Liver (tissue), 8 donors: ENCODE measurements at regions not wholly inside any gene's neighbourhood (a gene's known extent, or its start where the extent isn't known, plus 50 kb on each side); places are given as distances from the start of the nearest gene placed in this dataset.

Experiments used
- DNase-seq: peaks from one replicate; pipeline ENCODE4 v3.0.0-alpha.2; 2017; ENCODE audit warnings: low spot score
- H3K27ac ChIP-seq, 2 donors: one replicate each; pipeline ENCODE4 v1.7.0; 2013; ENCODE audit warnings: inconsistent platforms in 2 of 2, low read length in 2 of 2, control low read depth in 1 of 2, low read depth in 1 of 2, mild to moderate bottlenecking in 1 of 2
- H3K27me3 ChIP-seq, 4 donors: one replicate each; pipeline versions ENCODE4 v1.6.1 to v1.7.0; 2013; ENCODE audit warnings: low read length in 3 of 4, inconsistent platforms in 1 of 4, mild to moderate bottlenecking in 1 of 4, moderate library complexity in 1 of 4; ENCODE audit not compliant: control insufficient read depth in 4 of 4, insufficient read depth in 4 of 4
- H3K36me3 ChIP-seq, 4 donors: one replicate each; pipeline versions ENCODE4 v1.6.1 to v1.7.0; 2013; ENCODE audit warnings: low read length in 3 of 4, mild to moderate bottlenecking in 3 of 4, low read depth in 1 of 4, moderate library complexity in 1 of 4; ENCODE audit not compliant: control insufficient read depth in 4 of 4, insufficient read depth in 3 of 4
- H3K4me1 ChIP-seq, 4 donors: one replicate each; pipeline versions ENCODE4 v1.6.1 to v1.7.0; 2013; ENCODE audit warnings: low read length in 3 of 4, mild to moderate bottlenecking in 3 of 4, moderate library complexity in 1 of 4; ENCODE audit not compliant: control insufficient read depth in 4 of 4, insufficient read depth in 4 of 4
- H3K4me3 ChIP-seq, 3 donors: one replicate each; pipeline versions ENCODE4 v1.6.1 to v1.7.0; 2013; ENCODE audit warnings: low read length in 3 of 3, control low read depth in 1 of 3, low read depth in 1 of 3, mild to moderate bottlenecking in 1 of 3
- H3K9ac ChIP-seq, 2 donors: one replicate each; pipeline ENCODE4 v1.7.0; 2013; ENCODE audit warnings: low read length in 2 of 2, mild to moderate bottlenecking in 2 of 2, moderate library complexity in 2 of 2, control low read depth in 1 of 2, low read depth in 1 of 2
- H3K9me3 ChIP-seq, 4 donors: one replicate each; pipeline versions ENCODE4 v1.6.1 to v1.7.0; 2013; ENCODE audit warnings: low read length in 3 of 4; ENCODE audit not compliant: control insufficient read depth in 4 of 4
- EGR1 ChIP-seq, 2 donors: IDR thresholded peaks; 2 replicates each; pipeline ENCODE4 v1.6.1; 2016 to 2018; ENCODE audit warnings: antibody characterized with exemption in 2 of 2, low read depth in 2 of 2
- FOXA1 ChIP-seq: IDR thresholded peaks from 2 replicates; pipeline ENCODE4 v1.6.1; 2016; ENCODE audit warnings: antibody characterized with exemption
- FOXA2 ChIP-seq: IDR thresholded peaks from 2 replicates; pipeline ENCODE4 v1.6.1; 2016; ENCODE audit warnings: antibody characterized with exemption
- GABPA ChIP-seq, 2 donors: IDR thresholded peaks in 1 of 2; conservative IDR thresholded peaks in 1 of 2; 2 replicates each; pipeline ENCODE4 v1.6.1; 2016; ENCODE audit warnings: antibody characterized with exemption in 2 of 2, mild to moderate bottlenecking in 1 of 2, moderate library complexity in 1 of 2
- HNF4A ChIP-seq, 2 donors: conservative IDR thresholded peaks; 2 replicates each; pipeline ENCODE4 v1.6.1; 2016; ENCODE audit warnings: antibody characterized with exemption in 2 of 2, mild to moderate bottlenecking in 2 of 2
- HNF4G ChIP-seq: IDR thresholded peaks from 2 replicates; pipeline ENCODE4 v1.6.1; 2016; ENCODE audit warnings: antibody characterized with exemption
- JUND ChIP-seq, 2 donors: IDR thresholded peaks; 2 replicates each; pipeline ENCODE4 v1.6.1; 2016; ENCODE audit warnings: antibody characterized with exemption in 2 of 2
- NR2F2 ChIP-seq: IDR thresholded peaks from 2 replicates; pipeline ENCODE4 v1.6.1; 2016; ENCODE audit warnings: antibody characterized with exemption
- RAD21 ChIP-seq, 2 donors: IDR thresholded peaks; 2 replicates each; pipeline ENCODE4 v1.6.1; 2016; ENCODE audit warnings: antibody characterized with exemption in 2 of 2, mild to moderate bottlenecking in 2 of 2
- RXRA ChIP-seq, 2 donors: IDR thresholded peaks; 2 replicates each; pipeline ENCODE4 v1.6.1; 2017 to 2018; ENCODE audit warnings: antibody characterized with exemption in 2 of 2, mild to moderate bottlenecking in 1 of 2
- SP1 ChIP-seq: IDR thresholded peaks from 2 replicates; pipeline ENCODE4 v1.6.1; 2018; ENCODE audit warnings: antibody characterized with exemption, mild to moderate bottlenecking
- TAF1 ChIP-seq: conservative IDR thresholded peaks from 2 replicates; pipeline ENCODE4 v1.6.1; 2016; ENCODE audit warnings: antibody characterized with exemption, mild to moderate bottlenecking
- YY1 ChIP-seq: IDR thresholded peaks from 2 replicates; pipeline ENCODE4 v1.6.1; 2016; ENCODE audit warnings: antibody characterized with exemption, mild to moderate bottlenecking
- WGBS: extraction: QIAGEN DNeasy Blood & Tissue Kit; methylation state at CpG from one replicate; pipeline ENCODE4 v1.1.7; 2013; 5-methylcytosine and 5-hydroxymethylcytosine counted together
- TF ChIP-seq, protein P1 (sequence below): IDR thresholded peaks from 2 replicates; pipeline ENCODE4 v1.6.1; 2016; ENCODE audit warnings: antibody characterized with exemption
- TF ChIP-seq, protein P2 (sequence below): fragments of 150-350 bp; IDR thresholded peaks from 2 replicates; pipeline ENCODE4 v1.5.1; 2017; ENCODE audit warnings: improper control_type of control experiment, low read depth, low read length; ENCODE audit not compliant: missing input control
- TF ChIP-seq, protein P3 (sequence below): IDR thresholded peaks from 2 replicates; pipeline ENCODE4 v1.6.1; 2016; ENCODE audit warnings: antibody characterized with exemption, mild to moderate bottlenecking
- TF ChIP-seq, protein P4 (sequence below): IDR thresholded peaks from 2 replicates; pipeline ENCODE4 v1.6.1; 2016; ENCODE audit warnings: antibody characterized with exemption
- TF ChIP-seq, protein P5 (sequence below): IDR thresholded peaks from 2 replicates; pipeline ENCODE4 v1.6.1; 2016; ENCODE audit warnings: antibody characterized with exemption
- donor health status: healthy.
- donor health status: healthy.
- donor health status: healthy.
- donor health status: healthy.
- donor health status: healthy.

DNA sequence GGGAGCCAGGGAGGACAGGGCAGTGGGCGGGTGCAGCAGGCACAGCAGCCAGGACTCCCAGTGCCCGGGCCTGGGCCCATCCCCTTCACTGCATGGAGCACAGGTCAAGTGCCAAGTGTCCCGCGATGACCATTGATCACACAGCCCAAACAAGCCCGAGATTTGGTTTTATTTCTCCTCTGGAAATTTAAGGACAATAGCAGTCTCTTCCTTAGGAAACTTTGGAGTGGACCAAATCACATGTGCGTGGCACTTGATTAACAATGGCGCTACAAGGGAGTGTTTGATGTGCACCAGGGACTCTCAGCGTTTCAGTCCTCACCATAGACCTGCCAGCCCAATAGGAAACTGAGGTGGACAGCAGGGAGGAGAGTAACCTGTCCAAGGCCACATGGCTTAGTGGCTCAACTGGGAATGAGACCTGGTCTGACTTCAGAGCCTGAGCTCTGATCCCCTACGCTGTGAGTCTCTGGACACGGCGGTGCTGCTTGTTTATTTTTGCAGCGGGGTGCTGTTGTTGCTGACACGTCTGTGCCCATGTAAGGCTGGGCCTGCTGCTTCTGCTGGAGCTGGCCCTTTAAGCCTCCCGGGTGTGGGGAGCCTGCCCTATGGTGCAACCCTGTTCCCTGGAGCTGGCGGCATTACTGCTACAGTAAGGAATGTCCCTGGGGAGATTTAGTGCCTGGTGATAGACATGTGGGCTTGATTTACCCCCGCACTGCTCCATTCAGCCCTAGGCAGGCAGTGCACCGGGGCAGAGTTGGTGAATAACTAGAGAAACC is 194.2 kb downstream of the INHBB start:
- Histone ChIP-seq H3K36me3 (no peaks in the 10 kb centered on the region), H3K27me3 (no peaks in the 10 kb centered on the region), H3K4me1 (peaks cover 18 to 42% (median 29%) of the 10 kb centered on the region in 4 donors), H3K27ac (peak overlapping the region; percentile 0 to 75), H3K9me3 (no peaks in the 10 kb centered on the region), H3K4me3 (no peak overlapping the region), H3K9ac (no peak overlapping the region)
- DNase-seq: no peak
- 52% methylated on average over 17 of the region's 17 CpGs for WGBS
- TF ChIP-seq, protein P1, sequence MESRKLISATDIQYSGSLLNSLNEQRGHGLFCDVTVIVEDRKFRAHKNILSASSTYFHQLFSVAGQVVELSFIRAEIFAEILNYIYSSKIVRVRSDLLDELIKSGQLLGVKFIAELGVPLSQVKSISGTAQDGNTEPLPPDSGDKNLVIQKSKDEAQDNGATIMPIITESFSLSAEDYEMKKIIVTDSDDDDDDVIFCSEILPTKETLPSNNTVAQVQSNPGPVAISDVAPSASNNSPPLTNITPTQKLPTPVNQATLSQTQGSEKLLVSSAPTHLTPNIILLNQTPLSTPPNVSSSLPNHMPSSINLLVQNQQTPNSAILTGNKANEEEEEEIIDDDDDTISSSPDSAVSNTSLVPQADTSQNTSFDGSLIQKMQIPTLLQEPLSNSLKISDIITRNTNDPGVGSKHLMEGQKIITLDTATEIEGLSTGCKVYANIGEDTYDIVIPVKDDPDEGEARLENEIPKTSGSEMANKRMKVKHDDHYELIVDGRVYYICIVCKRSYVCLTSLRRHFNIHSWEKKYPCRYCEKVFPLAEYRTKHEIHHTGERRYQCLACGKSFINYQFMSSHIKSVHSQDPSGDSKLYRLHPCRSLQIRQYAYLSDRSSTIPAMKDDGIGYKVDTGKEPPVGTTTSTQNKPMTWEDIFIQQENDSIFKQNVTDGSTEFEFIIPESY: no peak
- TF ChIP-seq, protein P2, sequence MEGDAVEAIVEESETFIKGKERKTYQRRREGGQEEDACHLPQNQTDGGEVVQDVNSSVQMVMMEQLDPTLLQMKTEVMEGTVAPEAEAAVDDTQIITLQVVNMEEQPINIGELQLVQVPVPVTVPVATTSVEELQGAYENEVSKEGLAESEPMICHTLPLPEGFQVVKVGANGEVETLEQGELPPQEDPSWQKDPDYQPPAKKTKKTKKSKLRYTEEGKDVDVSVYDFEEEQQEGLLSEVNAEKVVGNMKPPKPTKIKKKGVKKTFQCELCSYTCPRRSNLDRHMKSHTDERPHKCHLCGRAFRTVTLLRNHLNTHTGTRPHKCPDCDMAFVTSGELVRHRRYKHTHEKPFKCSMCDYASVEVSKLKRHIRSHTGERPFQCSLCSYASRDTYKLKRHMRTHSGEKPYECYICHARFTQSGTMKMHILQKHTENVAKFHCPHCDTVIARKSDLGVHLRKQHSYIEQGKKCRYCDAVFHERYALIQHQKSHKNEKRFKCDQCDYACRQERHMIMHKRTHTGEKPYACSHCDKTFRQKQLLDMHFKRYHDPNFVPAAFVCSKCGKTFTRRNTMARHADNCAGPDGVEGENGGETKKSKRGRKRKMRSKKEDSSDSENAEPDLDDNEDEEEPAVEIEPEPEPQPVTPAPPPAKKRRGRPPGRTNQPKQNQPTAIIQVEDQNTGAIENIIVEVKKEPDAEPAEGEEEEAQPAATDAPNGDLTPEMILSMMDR: no peak
- TF ChIP-seq SP1 (peak; percentile 73), GABPA (IDR thresholded peaks at IDR 0.05 in 1 of 2, conservative IDR thresholded peaks at IDR 0.05 in 1 of 2) (no peak), HNF4A (conservative IDR thresholded peaks at IDR 0.05) (peak; percentile 66 to 80), FOXA2 (peak; percentile 35), RXRA (IDR thresholded peaks at IDR 0.05) (peak in 1 of 2 donors; percentile 80), EGR1 (IDR thresholded peaks at IDR 0.05; ENCODE audit: low read depth in 2 of 2) (no peak), RAD21 (IDR thresholded peaks at IDR 0.05) (peak in 1 of 2 donors; percentile 29), YY1 (peak; percentile 45), FOXA1 (no peak), TAF1 (no peak), NR2F2 (no peak), JUND (IDR thresholded peaks at IDR 0.05) (peak; percentile 69 to 79), HNF4G (no peak)
- TF ChIP-seq, protein P3, sequence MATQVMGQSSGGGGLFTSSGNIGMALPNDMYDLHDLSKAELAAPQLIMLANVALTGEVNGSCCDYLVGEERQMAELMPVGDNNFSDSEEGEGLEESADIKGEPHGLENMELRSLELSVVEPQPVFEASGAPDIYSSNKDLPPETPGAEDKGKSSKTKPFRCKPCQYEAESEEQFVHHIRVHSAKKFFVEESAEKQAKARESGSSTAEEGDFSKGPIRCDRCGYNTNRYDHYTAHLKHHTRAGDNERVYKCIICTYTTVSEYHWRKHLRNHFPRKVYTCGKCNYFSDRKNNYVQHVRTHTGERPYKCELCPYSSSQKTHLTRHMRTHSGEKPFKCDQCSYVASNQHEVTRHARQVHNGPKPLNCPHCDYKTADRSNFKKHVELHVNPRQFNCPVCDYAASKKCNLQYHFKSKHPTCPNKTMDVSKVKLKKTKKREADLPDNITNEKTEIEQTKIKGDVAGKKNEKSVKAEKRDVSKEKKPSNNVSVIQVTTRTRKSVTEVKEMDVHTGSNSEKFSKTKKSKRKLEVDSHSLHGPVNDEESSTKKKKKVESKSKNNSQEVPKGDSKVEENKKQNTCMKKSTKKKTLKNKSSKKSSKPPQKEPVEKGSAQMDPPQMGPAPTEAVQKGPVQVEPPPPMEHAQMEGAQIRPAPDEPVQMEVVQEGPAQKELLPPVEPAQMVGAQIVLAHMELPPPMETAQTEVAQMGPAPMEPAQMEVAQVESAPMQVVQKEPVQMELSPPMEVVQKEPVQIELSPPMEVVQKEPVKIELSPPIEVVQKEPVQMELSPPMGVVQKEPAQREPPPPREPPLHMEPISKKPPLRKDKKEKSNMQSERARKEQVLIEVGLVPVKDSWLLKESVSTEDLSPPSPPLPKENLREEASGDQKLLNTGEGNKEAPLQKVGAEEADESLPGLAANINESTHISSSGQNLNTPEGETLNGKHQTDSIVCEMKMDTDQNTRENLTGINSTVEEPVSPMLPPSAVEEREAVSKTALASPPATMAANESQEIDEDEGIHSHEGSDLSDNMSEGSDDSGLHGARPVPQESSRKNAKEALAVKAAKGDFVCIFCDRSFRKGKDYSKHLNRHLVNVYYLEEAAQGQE: peak; percentile 65
- TF ChIP-seq, protein P4, sequence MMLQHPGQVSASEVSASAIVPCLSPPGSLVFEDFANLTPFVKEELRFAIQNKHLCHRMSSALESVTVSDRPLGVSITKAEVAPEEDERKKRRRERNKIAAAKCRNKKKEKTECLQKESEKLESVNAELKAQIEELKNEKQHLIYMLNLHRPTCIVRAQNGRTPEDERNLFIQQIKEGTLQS: no peak
- TF ChIP-seq, protein P5, sequence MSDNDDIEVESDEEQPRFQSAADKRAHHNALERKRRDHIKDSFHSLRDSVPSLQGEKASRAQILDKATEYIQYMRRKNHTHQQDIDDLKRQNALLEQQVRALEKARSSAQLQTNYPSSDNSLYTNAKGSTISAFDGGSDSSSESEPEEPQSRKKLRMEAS: peak; percentile 94
